Bone marrow (tissue), 2 donors: ENCODE measurements at regions not wholly inside any gene's neighbourhood (a gene's known extent, or its start where the extent isn't known, plus 50 kb on each side); places are given as distances from the start of the nearest gene placed in this dataset.
"Not testable (repeated sequence)": the region's sequence is repeated elsewhere in the genome, so short reads cannot be mapped to it uniquely, and the experiment has no call there.

ENCODE experiments used
- DNase-seq, 2 donors: peaks; one replicate each; lab custom pipeline; 2025; lab: John Stamatoyannopoulos, UW

GRCh38 chr6:4655196-4656025 lies 120.8 kb upstream of the CDYL start:
- no peak for DNase-seq

GRCh38 chr6:4653141-4653540 lies 123.1 kb upstream of the CDYL start:
- DNase-seq = no peak

DNA sequence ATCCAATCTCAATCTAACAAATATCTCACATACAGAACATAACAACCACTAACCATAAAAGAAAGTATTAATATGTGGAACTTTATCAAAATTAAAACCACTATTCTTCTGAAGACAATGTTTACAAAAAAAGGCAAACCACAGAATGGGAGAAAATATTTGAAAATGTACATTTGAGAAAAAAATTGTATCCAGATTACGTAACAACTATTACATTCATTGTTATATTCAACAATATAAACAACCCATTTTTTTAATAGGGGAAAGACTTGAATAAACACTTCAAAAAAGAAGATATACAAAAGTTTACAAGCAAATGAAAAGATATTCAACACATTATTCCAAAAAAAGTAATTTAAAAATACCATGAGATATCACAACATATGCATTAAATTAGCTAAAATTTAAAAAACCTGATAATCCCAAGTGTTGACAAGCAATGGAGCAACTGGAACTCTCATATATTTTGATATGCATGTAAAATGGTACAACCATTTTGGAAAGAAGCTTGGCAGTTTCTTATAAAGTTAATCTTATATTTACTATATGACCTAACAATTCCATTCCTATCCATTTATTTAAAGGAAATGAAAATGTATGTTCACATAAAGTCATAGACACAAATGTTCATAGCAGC lies 124.3 kb upstream of the CDYL start:
- no peak for DNase-seq

GRCh38 chr6:4649728-4650127 lies 126.5 kb upstream of the CDYL start:
- no peak for DNase-seq

- no peak for DNase-seq
These were observed 128.5 kb upstream of the CDYL start for GRCh38 chr6:4647414-4648365.

- DNase-seq = no peak
These were observed 130.4 kb upstream of the CDYL start for GRCh38 chr6:4645713-4646360.

GRCh38 chr6:4644996-4645395 lies 131.2 kb upstream of the CDYL start:
- DNase-seq = no peak

DNA sequence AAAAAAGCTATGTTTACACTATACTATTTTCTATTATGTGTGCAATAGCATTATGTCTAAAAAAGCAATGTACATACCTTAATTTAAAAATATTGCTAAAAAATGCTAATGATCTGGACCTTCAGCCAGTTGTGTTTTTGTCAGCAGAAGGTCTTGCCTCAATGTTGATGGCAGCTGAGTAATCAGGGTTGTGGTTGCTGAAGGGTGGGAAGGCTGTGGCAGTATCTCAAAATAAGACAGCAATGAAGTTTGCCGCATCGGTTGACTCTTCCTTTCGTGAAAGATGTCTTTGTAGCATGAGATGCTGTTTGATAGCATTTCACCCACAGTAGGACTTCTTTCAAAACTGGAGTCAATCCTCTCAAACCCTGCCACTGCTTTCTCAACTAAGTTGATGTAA lies 134.7 kb upstream of the CDYL start:
- no peak for DNase-seq

GRCh38 chr6:4640139-4640538 lies 136.1 kb upstream of the CDYL start:
- no peak for DNase-seq

DNA sequence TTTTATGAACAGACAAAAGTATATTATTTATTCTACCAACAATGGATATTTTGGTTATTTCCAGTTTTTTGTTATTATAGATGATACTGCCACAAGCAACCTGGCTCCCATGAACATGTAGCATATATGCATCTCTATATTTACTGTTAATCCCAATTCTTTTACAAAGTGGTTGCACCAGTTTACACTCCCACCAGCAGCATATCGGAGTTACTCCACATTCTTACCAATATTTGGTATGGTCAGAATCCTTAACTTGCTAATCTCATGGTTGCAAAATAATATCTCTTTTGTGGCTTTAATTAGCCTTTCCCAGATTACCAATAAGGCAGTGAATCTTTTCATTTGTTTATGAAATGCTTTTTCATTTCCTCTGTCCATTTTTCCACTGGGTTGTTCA lies 137.6 kb upstream of the CDYL start:
- DNase-seq = no peak

GRCh38 chr6:4637691-4638433 lies 138.3 kb upstream of the CDYL start:
- no peak for DNase-seq

DNA sequence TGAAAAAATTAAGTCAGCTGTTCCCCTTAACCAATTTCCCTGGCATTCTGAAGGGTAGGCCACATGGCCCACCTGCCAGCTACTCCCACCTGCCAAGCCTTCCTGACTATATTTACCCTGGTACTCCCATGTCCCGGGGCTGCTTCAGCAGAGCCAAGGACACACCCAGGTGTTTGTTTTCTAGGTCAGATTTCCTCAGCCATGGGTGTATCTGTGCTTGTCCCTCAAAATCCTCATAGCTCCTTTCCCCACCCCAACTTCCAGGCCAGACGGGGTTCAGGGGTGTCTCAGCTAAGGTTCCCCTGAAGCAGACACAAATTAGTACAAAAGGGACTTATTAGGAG lies 139.4 kb upstream of the CDYL start:
- no peak for DNase-seq

GRCh38 chr6:4636191-4636880 lies 139.9 kb upstream of the CDYL start:
- DNase-seq = no peak

DNA sequence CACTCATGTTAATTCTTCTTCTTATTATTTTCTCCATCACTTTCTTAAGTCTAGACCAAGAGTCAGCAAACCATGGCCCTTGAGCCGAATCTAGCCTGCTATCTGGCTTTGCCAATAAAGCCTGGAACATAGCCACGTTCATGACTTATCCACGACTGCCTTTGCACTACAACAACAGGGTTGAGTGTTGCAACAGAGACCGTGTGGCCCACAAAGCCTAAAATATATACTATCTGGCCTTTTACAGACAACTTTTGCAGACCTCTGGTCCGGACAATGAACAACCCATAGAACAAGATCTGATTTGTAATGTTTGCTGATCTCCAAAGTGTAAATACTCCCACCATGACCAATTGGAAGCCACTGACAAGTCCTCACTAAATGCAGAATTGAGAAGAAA lies 140.5 kb upstream of the CDYL start:
- DNase-seq = no peak

GRCh38 chr6:4632421-4632820 lies 143.8 kb upstream of the CDYL start:
- DNase-seq = no peak

GRCh38 chr6:4629789-4630188 lies 146.4 kb upstream of the CDYL start:
- not testable (repeated sequence) for DNase-seq

- DNase-seq = no peak
These were observed 150.6 kb upstream of the CDYL start for GRCh38 chr6:4625557-4625956.

DNA sequence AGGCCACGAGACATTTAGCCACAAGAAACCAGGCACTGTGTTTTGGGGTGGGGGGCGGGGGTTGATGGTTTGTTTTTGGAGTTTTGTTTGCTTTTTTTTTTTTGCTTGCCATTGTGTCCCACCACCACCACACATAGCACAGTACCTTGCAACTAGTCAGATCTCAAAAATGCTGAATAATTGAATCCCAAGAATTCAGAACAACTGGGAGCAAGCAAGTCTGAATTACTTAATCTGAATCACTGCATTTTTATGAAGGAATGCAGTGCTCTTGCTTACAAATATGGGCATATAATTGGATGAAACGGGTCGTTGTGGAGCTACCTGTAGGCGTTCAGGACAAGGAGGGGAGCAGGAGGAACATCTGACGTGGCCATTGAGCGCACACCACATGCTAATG lies 151.5 kb upstream of the CDYL start:
- no peak for DNase-seq

DNA sequence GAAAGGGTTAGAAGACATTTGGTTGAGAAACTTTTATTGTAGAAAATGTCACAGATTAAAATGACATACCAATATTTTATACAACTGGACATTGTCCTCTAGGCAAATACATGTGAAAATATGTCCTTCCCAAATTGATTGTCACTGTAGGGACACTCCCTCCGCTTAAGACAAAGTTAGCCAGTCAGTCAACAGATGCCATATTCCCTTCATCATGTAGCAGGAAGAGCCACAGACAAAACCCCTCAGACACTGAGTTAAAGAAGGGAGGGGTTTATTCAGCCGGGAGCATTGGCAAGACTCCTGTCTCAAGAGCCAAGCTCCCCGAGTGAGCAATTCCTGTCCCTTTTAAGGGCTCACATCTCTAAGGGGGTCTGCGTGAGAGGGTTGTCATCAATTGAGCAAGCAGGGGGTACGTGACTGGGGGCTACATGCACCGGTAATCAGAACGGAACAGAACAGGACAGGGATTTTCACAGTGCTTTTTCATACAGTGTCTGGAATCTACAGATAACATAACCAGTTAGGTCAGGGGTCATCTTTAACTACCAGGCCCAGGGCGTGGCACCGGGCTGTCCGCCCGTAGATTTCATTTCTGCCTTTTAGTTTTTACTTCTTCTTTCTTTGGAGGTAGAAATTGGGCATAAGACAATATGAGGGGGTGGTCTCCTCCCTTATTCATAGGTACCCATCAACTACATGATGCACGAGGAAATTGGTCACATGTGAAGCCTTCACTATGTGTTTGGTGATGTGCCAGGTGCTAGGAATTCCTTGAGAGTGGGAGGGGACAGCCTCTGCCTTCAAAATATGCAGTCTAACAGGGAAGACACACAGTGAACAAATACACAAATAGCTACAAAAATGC lies 155.7 kb upstream of the CDYL start:
- DNase-seq = no peak

DNA sequence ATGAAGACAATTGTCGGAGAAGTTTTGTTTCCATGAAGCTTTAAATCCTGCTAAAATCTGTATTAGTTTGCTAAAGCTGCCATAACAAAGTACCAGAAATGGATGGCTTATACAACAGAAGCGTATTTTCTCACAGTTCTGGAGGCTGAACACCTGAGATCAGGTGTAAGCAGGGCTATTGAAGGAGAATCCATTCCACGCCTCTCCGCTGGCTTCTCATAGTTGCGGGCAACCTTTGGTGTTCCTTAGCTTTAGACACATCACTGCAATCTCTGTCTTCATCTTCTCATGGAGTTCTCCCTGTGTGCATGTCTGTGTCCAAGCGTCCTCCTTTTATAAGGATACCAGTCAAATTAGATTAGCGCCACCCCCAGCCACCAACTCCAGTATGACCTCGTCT lies 159.9 kb upstream of the CDYL start:
- DNase-seq = no peak
